B cell (primary cell): ENCODE measurements at regions not wholly inside any gene's neighbourhood (a gene's known extent, or its start where the extent isn't known, plus 50 kb on each side); places are given as distances from the start of the nearest gene placed in this dataset.
"Not testable (repeated sequence)": the region's sequence is repeated elsewhere in the genome, so short reads cannot be mapped to it uniquely, and the experiment has no call there.

Experiments used
- CTCF ChIP-seq: fragments of 200-600 bp; IDR thresholded peaks from one replicate; pipeline ENCODE4 v1.8.0; 2022; ENCODE audit warnings: antibody characterized with exemption, mild to moderate bottlenecking
- EZH2 ChIP-seq: IDR thresholded peaks from 2 replicates; pipeline ENCODE4 v1.6.1; 2012; ENCODE audit warnings: borderline replicate concordance, low read depth, mild to moderate bottlenecking, moderate library complexity, low read length; ENCODE audit not compliant: insufficient read depth, poor library complexity, severe bottlenecking

DNA sequence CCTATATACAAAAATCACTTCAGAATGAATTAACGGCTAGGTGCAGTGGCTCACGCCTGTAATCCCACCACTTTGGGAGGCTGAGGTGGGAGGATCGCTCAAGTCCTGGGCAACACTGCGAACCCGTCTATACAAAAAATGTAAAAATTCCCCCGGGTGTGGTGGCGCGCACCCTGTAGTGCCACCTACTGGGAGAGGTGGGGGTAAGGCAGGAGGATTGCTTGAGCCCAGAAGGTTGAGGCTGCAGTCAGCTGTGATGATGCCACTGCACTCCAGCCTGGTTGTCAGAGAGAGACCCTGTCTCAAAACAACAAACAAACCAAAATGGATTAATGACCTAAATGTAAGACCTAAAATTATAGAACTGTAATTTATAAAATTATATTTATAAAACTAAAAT lies 236.2 kb downstream of the SPATA31A6 start:
- not testable (repeated sequence) for TF ChIP-seq CTCF, EZH2
